Glutamatergic neuron (in vitro differentiated cells): ENCODE measurements at regions not wholly inside any gene's neighbourhood (a gene's known extent, or its start where the extent isn't known, plus 50 kb on each side); places are given as distances from the start of the nearest gene placed in this dataset.
"Not testable (repeated sequence)": the region's sequence is repeated elsewhere in the genome, so short reads cannot be mapped to it uniquely, and the experiment has no call there.

Experiments
- DNase-seq: peaks from one replicate; pipeline ENCODE4 v3.0.0; 2022
- H3K27ac Mint-ChIP-seq: one replicate; pipeline ENCODE4 v1.8.0; 2020; ENCODE audit warnings: mild to moderate bottlenecking, mixed read lengths, inconsistent platforms; ENCODE audit not compliant: unreplicated experiment
- H3K27me3 Mint-ChIP-seq: one replicate; pipeline ENCODE4 v1.8.0; 2020; ENCODE audit warnings: mild to moderate bottlenecking, moderate library complexity, mixed read lengths, inconsistent platforms; ENCODE audit not compliant: unreplicated experiment
- H3K36me3 Mint-ChIP-seq: one replicate; pipeline ENCODE4 v1.8.0; 2020; ENCODE audit warnings: mild to moderate bottlenecking, mixed read lengths, inconsistent platforms; ENCODE audit not compliant: unreplicated experiment
- H3K4me1 Mint-ChIP-seq: one replicate; pipeline ENCODE4 v1.8.0; 2020; ENCODE audit warnings: mild to moderate bottlenecking, low read depth, mixed read lengths, inconsistent platforms; ENCODE audit not compliant: unreplicated experiment
- H3K4me3 Mint-ChIP-seq: one replicate; pipeline ENCODE4 v1.8.0; 2020; ENCODE audit warnings: mild to moderate bottlenecking, mixed read lengths, inconsistent platforms; ENCODE audit not compliant: unreplicated experiment
- H3K9me3 Mint-ChIP-seq: one replicate; pipeline ENCODE4 v1.8.0; 2020; ENCODE audit warnings: mild to moderate bottlenecking, moderate library complexity, mixed read lengths, inconsistent platforms; ENCODE audit not compliant: unreplicated experiment
- CTCF ChIP-seq: fragments of 200-600 bp; sonication (generic); IDR thresholded peaks from one replicate; pipeline ENCODE4 v1.5.0; 2021; ENCODE audit not compliant: partially characterized antibody, unreplicated experiment

- no peak overlapping the region for H3K27ac Mint-ChIP-seq
- peaks cover 6% of the 10 kb centered on the region for H3K4me1 Mint-ChIP-seq
- H3K36me3 Mint-ChIP-seq: no peaks in the 10 kb centered on the region
- H3K9me3 Mint-ChIP-seq: peaks cover 2% of the 10 kb centered on the region
- DNase-seq: no peak
- TF ChIP-seq CTCF: no peak
- H3K4me3 Mint-ChIP-seq: no peak overlapping the region
- peaks cover 5% of the 10 kb centered on the region for H3K27me3 Mint-ChIP-seq
Measured at GRCh38 chr1:29412591-29412990, 176.3 kb downstream of the PTPRU start.

GRCh38 chr1:29410476-29410875, 174.2 kb downstream of the PTPRU start:
- peaks cover 2% of the 10 kb centered on the region for H3K9me3 Mint-ChIP-seq
- no peak for TF ChIP-seq CTCF
- DNase-seq: no peak
- H3K36me3 Mint-ChIP-seq: no peaks in the 10 kb centered on the region
- no peaks in the 10 kb centered on the region for H3K4me1 Mint-ChIP-seq
- H3K27ac Mint-ChIP-seq: no peak overlapping the region
- peaks cover 2% of the 10 kb centered on the region for H3K27me3 Mint-ChIP-seq
- H3K4me3 Mint-ChIP-seq: no peak overlapping the region

- no peak for TF ChIP-seq CTCF
- H3K4me3 Mint-ChIP-seq: no peak overlapping the region
- no peaks in the 10 kb centered on the region for H3K4me1 Mint-ChIP-seq
- H3K27ac Mint-ChIP-seq: no peak overlapping the region
- peaks cover 2% of the 10 kb centered on the region for H3K9me3 Mint-ChIP-seq
- H3K27me3 Mint-ChIP-seq: peaks cover 2% of the 10 kb centered on the region
- no peaks in the 10 kb centered on the region for H3K36me3 Mint-ChIP-seq
- no peak for DNase-seq
Measured at GRCh38 chr1:29409616-29410015, 173.3 kb downstream of the PTPRU start.

GRCh38 chr1:29408831-29409605, 172.7 kb downstream of the PTPRU start:
- H3K4me3 Mint-ChIP-seq: no peak overlapping the region
- DNase-seq: no peak
- no peaks in the 10 kb centered on the region for H3K4me1 Mint-ChIP-seq
- H3K27me3 Mint-ChIP-seq: peaks cover 2% of the 10 kb centered on the region
- no peaks in the 10 kb centered on the region for H3K36me3 Mint-ChIP-seq
- no peaks in the 10 kb centered on the region for H3K9me3 Mint-ChIP-seq
- TF ChIP-seq CTCF: no peak
- H3K27ac Mint-ChIP-seq: no peak overlapping the region

- no peak overlapping the region for H3K27ac Mint-ChIP-seq
- no peaks in the 10 kb centered on the region for H3K4me1 Mint-ChIP-seq
- no peak for TF ChIP-seq CTCF
- no peak overlapping the region for H3K4me3 Mint-ChIP-seq
- H3K27me3 Mint-ChIP-seq: no peaks in the 10 kb centered on the region
- H3K9me3 Mint-ChIP-seq: peaks cover 2% of the 10 kb centered on the region
- no peaks in the 10 kb centered on the region for H3K36me3 Mint-ChIP-seq
- DNase-seq: no peak
Measured at GRCh38 chr1:29406814-29407213, 170.5 kb downstream of the PTPRU start.

- not testable (repeated sequence) for H3K27ac Mint-ChIP-seq, H3K4me1 Mint-ChIP-seq, H3K27me3 Mint-ChIP-seq, H3K4me3 Mint-ChIP-seq, H3K9me3 Mint-ChIP-seq, DNase-seq, H3K36me3 Mint-ChIP-seq
Measured at GRCh38 chr1:29400203-29400602, 163.9 kb downstream of the PTPRU start.
